K562 (cell line): ENCODE measurements at regions not wholly inside any gene's neighbourhood (a gene's known extent, or its start where the extent isn't known, plus 50 kb on each side); places are given as distances from the start of the nearest gene placed in this dataset.

Experiments
- ATAC-seq: fragments of 200-7000 bp; cut with Tn5 transposase; 3 replicates; pipeline ENCODE4 v1.9.1; 2020; ENCODE audit warnings: moderate library complexity
- BruUV-seq: library from RNA; stranded (reverse); fragments of 400-500 nt; replicated peaks from 2 replicates; lab custom pipeline; 2021; lab: Mats Ljungman, UMichigan
- CTCF ChIA-PET: fragments of 300-600 bp; formaldehyde crosslinking; extraction: SDS; loops from one replicate; lab custom pipeline; 2021; ENCODE audit warnings: low intra/inter-chr PET ratio; lab: Yijun Ruan, JAX
- POLR2A ChIA-PET: fragments of 300-600, 350-650 bp; sonication (Branson Sonifier 250); formaldehyde crosslinking; extraction: SDS; loops from one replicate; lab custom pipeline; 2021; ENCODE audit warnings: antibody characterized with exemption, inconsistent platforms; lab: Yijun Ruan, JAX
- DNase-seq, 4 experiments: peaks; one replicate each; pipeline versions ENCODE4 v3.0.0 to v3.0.0-alpha.2; 2011 to 2018; ENCODE audit warnings: low spot score in 3 of 4, mixed read lengths in 3 of 4; ENCODE audit errors: extremely low read depth in 1 of 4
- FAIRE-seq: peaks from 2 replicates; lab custom pipeline; 2011; peaks lifted over from hg19 to GRCh38; lab: Jason Lieb, UNC
- H2AFZ ChIP-seq: 2 replicates; pipeline ENCODE4 v1.6.0; 2011; ENCODE audit warnings: low read depth, low read length, control low read depth, inconsistent platforms
- H3K27ac ChIP-seq: fragments of 200-600 bp; 3 replicates; pipeline ENCODE4 v1.8.0; 2011; ENCODE audit warnings: low read depth, mild to moderate bottlenecking, control low read depth, inconsistent platforms, low read length, moderate library complexity, mixed read lengths; ENCODE audit errors: extremely low read depth
- H3K27me3 ChIP-seq, 2 experiments: fragments of 300-600 bp in 1 of 2; 2 replicates in 1 of 2; 3 replicates in 1 of 2; pipeline versions ENCODE4 v1.6.0 to v1.8.0; 2011; ENCODE audit warnings: inconsistent platforms in 2 of 2, low read length in 2 of 2, mild to moderate bottlenecking in 1 of 2, mixed read lengths in 1 of 2, moderate library complexity in 1 of 2; ENCODE audit not compliant: control insufficient read depth in 2 of 2, insufficient read depth in 2 of 2
- H3K36me3 ChIP-seq: fragments of 300-600 bp; 3 replicates; pipeline ENCODE4 v1.8.0; 2011; ENCODE audit warnings: mild to moderate bottlenecking, low read length, inconsistent platforms; ENCODE audit not compliant: control insufficient read depth, insufficient read depth
- H3K4me1 ChIP-seq, 2 experiments: fragments of 200-600 bp in 1 of 2; replicated peaks in 1 of 2; 2 replicates in 1 of 2; 3 replicates in 1 of 2; pipeline versions ENCODE4 v1.5.1 to v1.8.0; 2011; ENCODE audit warnings: inconsistent platforms in 2 of 2, low read length in 2 of 2, mild to moderate bottlenecking in 1 of 2, mixed read lengths in 1 of 2, moderate library complexity in 1 of 2; ENCODE audit not compliant: control insufficient read depth in 2 of 2, insufficient read depth in 2 of 2
- H3K4me2 ChIP-seq: 2 replicates; pipeline ENCODE4 v1.6.1; 2011; ENCODE audit warnings: low read length, control low read depth, inconsistent platforms, mixed read lengths; ENCODE audit not compliant: insufficient read depth
- H3K4me3 ChIP-seq: fragments of 200-600 bp; sonication (generic), shearing (Covaris generic); 2 replicates; pipeline ENCODE4 v1.5.1; 2016; ENCODE audit warnings: control low read depth, inconsistent platforms
- H3K79me2 ChIP-seq: fragments of 200-600 bp; 3 replicates; pipeline ENCODE4 v1.8.0; 2011; ENCODE audit warnings: low read length, inconsistent platforms; ENCODE audit not compliant: control insufficient read depth, insufficient read depth
- H3K9ac ChIP-seq, 2 experiments: 2 replicates each; pipeline versions ENCODE4 v1.6.0 to v1.6.1; 2011; ENCODE audit warnings: low read depth in 2 of 2, low read length in 2 of 2, control low read depth in 1 of 2, inconsistent platforms in 1 of 2, mild to moderate bottlenecking in 1 of 2, mixed read lengths in 1 of 2; ENCODE audit not compliant: insufficient read depth in 1 of 2
- H3K9me1 ChIP-seq: one replicate; pipeline ENCODE4 v1.6.0; 2011; ENCODE audit warnings: inconsistent platforms, mild to moderate bottlenecking, low read length, moderate library complexity; ENCODE audit not compliant: control insufficient read depth, insufficient read depth
- H3K9me3 ChIP-seq: replicated peaks from 2 replicates; pipeline ENCODE4 v1.5.1; 2011; ENCODE audit warnings: low read depth, low read length, inconsistent platforms; ENCODE audit not compliant: control insufficient read depth, insufficient read depth
- H4K20me1 ChIP-seq: replicated peaks from 2 replicates; pipeline ENCODE4 v1.6.1; 2011; ENCODE audit warnings: low read length, inconsistent platforms, mixed read lengths; ENCODE audit not compliant: control insufficient read depth, insufficient read depth
- CBX3 ChIP-seq, 2 experiments: IDR thresholded peaks; 1 replicate in 1 of 2; 2 replicates in 1 of 2; pipeline ENCODE4 v1.6.1; 2012; ENCODE audit warnings: inconsistent platforms in 2 of 2, low read length in 2 of 2, borderline replicate concordance in 1 of 2, control low read depth in 1 of 2
- EZH2 ChIP-seq: IDR thresholded peaks from 2 replicates; pipeline ENCODE4 v1.6.1; 2012; ENCODE audit warnings: low read depth, mild to moderate bottlenecking, inconsistent platforms, low read length, borderline replicate concordance
- FOXM1 ChIP-seq, 2 experiments: fragments of 450-650 bp in 1 of 2; sonication (generic) in 1 of 2; formaldehyde crosslinking in 1 of 2; IDR thresholded peaks; 2 replicates each; pipeline versions ENCODE4 v1.6.1 to v1.9.0; 2017 to 2022; ENCODE audit warnings: low read depth in 2 of 2, mild to moderate bottlenecking in 2 of 2, missing genetic modification reagents in 1 of 2, moderate library complexity in 1 of 2
- FUS ChIP-seq: fragments of 200-400 bp; formaldehyde crosslinking; optimal IDR thresholded peaks from 2 replicates; pipeline ENCODE3; 2017; ENCODE audit warnings: low read depth, low read length
- KLF1 ChIP-seq: fragments of 450-650 bp; IDR thresholded peaks from 2 replicates; pipeline ENCODE4 v1.6.1; 2016; ENCODE audit warnings: missing genetic modification characterization, missing compliant biosample characterization
- MTF1 ChIP-seq: fragments of 250-450 bp; sonication (Bioruptor Pico); IDR thresholded peaks from 2 replicates; pipeline ENCODE4 v1.9.0; 2021; ENCODE audit warnings: moderate library complexity, mild to moderate bottlenecking, inconsistent platforms, borderline replicate concordance
- NRF1 ChIP-seq, 2 experiments: fragments of 450-650 bp; IDR thresholded peaks in 1 of 2; conservative IDR thresholded peaks in 1 of 2; 2 replicates each; pipeline ENCODE4 v1.6.1; 2014; ENCODE audit warnings: mild to moderate bottlenecking in 2 of 2
- PCBP1 ChIP-seq: fragments of 200-400 bp; formaldehyde crosslinking; IDR thresholded peaks from 2 replicates; pipeline ENCODE4 v1.6.1; 2018; ENCODE audit warnings: mild to moderate bottlenecking, low read depth, low read length; ENCODE audit not compliant: poor library complexity, severe bottlenecking
- SUPT5H ChIP-seq: fragments of 450-650 bp; IDR thresholded peaks from 2 replicates; pipeline ENCODE4 v1.6.1; 2016
- TAL1 ChIP-seq: fragments of 450-650 bp; IDR thresholded peaks from 2 replicates; pipeline ENCODE4 v1.6.1; 2016; ENCODE audit warnings: mild to moderate bottlenecking
- TRIM28 ChIP-seq: fragments of 450-650 bp; IDR thresholded peaks from 2 replicates; pipeline ENCODE4 v1.6.1; 2017
- ZC3H11A ChIP-seq: IDR thresholded peaks from 2 replicates; pipeline ENCODE4 v1.6.1; 2012; ENCODE audit warnings: low read depth, low read length, improper control_type of control experiment
- ZNF121 ChIP-seq: sonication (generic); formaldehyde crosslinking; conservative IDR thresholded peaks from 2 replicates; pipeline ENCODE4 v1.8.0; 2022; ENCODE audit warnings: missing genetic modification reagents
- ZNF134 ChIP-seq: fragments of 250-450 bp; sonication (Bioruptor Pico); conservative IDR thresholded peaks from 2 replicates; pipeline ENCODE4 v1.4.0; 2020
- ZNF174 ChIP-seq: fragments of 250-450 bp; sonication (Bioruptor Pico); IDR thresholded peaks from 2 replicates; pipeline ENCODE4 v1.4.0; 2020; ENCODE audit warnings: mild to moderate bottlenecking
- WGBS: fragments of 100-300 bp; shearing (Covaris generic); methylation state at CpG from one replicate; pipeline ENCODE4 v1.1.6; 2016; ENCODE audit warnings: low coverage, mixed read lengths; ENCODE audit not compliant: insufficient coverage; ENCODE audit errors: missing lambda C conversion rate; 5-methylcytosine and 5-hydroxymethylcytosine counted together
- in situ Hi-C: fragments of 300-500 bp; cut with MboI; formaldehyde crosslinking; loops from 4 replicates; pipeline ENCODE4 v1.15.0; 2018; ENCODE audit warnings: inconsistent platforms, mixed read lengths
- intact Hi-C: fragments of 100-400 bp; cut with micrococcal nuclease; formaldehyde crosslinking; loops from 2 replicates; pipeline ENCODE4 v1.14.2; 2022
- TF ChIP-seq, protein P1 (sequence below): fragments of 450-650 bp; formaldehyde crosslinking; IDR thresholded peaks from 2 replicates; pipeline ENCODE4 v1.4.0; 2020; ENCODE audit warnings: mild to moderate bottlenecking, mixed read lengths

DNA sequence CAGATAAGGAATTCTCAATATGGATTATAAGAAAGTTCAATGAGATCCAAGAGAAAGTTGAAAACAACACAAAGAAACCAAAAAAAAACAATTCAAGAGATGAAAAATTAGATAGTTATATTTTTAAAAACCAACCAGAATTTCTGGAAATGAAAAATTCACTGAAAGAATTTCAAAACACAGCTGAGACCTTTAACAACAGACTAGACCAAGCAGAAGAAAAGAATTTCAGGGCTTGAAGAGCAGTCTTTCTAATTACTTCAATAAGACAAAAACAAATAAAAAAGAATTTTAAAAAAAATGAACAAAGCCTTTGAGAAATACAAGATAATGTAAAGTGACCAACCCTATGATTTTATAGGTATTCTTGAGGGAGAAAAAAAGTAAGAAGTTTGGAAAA is 155.4 kb downstream of the ZMAT3 start:
- Histone ChIP-seq H2AFZ (no peak overlapping the region), H4K20me1 (no peaks in the 10 kb centered on the region), H3K36me3 (no peaks in the 10 kb centered on the region), H3K4me2 (no peak overlapping the region), H3K27me3 (no peaks in the 10 kb centered on the region), H3K79me2 (no peaks in the 10 kb centered on the region), H3K9me1 (no peaks in the 10 kb centered on the region), H3K27ac (no peak overlapping the region), H3K4me1 (no peaks in the 10 kb centered on the region), H3K9me3 (no peaks in the 10 kb centered on the region), H3K9ac (no peak overlapping the region), H3K4me3 (no peak overlapping the region)
- DNase-seq: no peak
- POLR2A ChIA-PET: no interaction called here
- in situ Hi-C loops (no loop called here), intact Hi-C loops (no loop called here)
- CTCF ChIA-PET: no interaction called here
- TF ChIP-seq TRIM28: 0 out of 2 replicates have a peak, but pooled peaks have one; percentile 50
- no peak for TF ChIP-seq NRF1 (conservative IDR thresholded peaks at IDR 0.05 in 1 of 2, IDR thresholded peaks at IDR 0.05 in 1 of 2)
- TF ChIP-seq CBX3 (IDR thresholded peaks at IDR 0.05; ENCODE audit: borderline replicate concordance in 1 of 2, low read length in 2 of 2): peak in 1 of 2 experiments; percentile 29; a peak in 1 of 3 replicates
- no peak for FAIRE-seq
- ATAC-seq: no peak
- no TSS peak for BruUV-seq

DNA sequence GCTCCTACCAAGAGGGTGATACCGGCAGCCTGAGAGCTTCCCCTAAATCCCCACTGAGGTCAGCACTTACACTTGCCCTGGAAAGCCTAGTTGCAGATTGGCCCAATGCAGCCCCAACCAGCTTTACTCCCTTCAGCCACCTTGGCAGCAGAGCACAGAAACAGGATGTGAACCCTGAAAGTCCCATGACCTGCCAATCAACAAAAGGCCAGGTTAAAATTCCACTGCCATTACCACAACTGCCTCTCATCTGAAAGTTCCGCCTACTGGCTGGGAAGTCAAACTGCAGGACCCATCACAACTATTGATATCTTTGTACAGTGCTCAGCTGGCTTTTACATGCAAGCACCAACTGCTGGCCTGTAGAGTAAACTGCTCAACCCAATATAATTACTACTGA is 156.2 kb downstream of the ZMAT3 start:
- Histone ChIP-seq H3K36me3 (no peaks in the 10 kb centered on the region), H3K9me3 (no peaks in the 10 kb centered on the region), H3K79me2 (no peaks in the 10 kb centered on the region), H3K4me1 (no peaks in the 10 kb centered on the region), H4K20me1 (no peaks in the 10 kb centered on the region), H2AFZ (no peak overlapping the region), H3K4me2 (no peak overlapping the region), H3K9ac (no peak overlapping the region), H3K9me1 (no peaks in the 10 kb centered on the region), H3K27ac (no peak overlapping the region), H3K4me3 (no peak overlapping the region), H3K27me3 (no peaks in the 10 kb centered on the region)
- FAIRE-seq: no peak
- CTCF ChIA-PET: no interaction called here
- 0% methylated on average over 2 of the region's 2 CpGs for WGBS
- intact Hi-C loops: no loop called here
- DNase-seq: no peak
- in situ Hi-C loops: no loop called here
- no peak for ATAC-seq
- POLR2A ChIA-PET: interaction anchor here (0.6 kb wide), 1 partner anchor 130 kb away, joined by 3 read pairs; no protein-coding TSS in a partner anchor
- BruUV-seq: no TSS peak
- TF ChIP-seq, protein P1, sequence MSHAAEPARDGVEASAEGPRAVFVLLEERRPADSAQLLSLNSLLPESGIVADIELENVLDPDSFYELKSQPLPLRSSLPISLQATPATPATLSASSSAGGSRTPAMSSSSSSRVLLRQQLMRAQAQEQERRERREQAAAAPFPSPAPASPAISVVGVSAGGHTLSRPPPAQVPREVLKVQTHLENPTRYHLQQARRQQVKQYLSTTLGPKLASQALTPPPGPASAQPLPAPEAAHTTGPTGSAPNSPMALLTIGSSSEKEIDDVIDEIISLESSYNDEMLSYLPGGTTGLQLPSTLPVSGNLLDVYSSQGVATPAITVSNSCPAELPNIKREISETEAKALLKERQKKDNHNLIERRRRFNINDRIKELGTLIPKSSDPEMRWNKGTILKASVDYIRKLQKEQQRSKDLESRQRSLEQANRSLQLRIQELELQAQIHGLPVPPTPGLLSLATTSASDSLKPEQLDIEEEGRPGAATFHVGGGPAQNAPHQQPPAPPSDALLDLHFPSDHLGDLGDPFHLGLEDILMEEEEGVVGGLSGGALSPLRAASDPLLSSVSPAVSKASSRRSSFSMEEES (CRISPR knock-in tag): no peak
- TF ChIP-seq PCBP1 (no peak), EZH2 (no peak), ZNF174 (no peak), FUS (no peak), ZC3H11A (no peak), TAL1 (no peak), ZNF121 (no peak), SUPT5H (no peak), KLF1 (tag) (no peak), MTF1 (CRISPR knock-in tag) (no peak), FOXM1 (IDR thresholded peaks at IDR 0.05; ENCODE audit: low read depth) (no peak), FOXM1 (CRISPR knock-in tag; IDR thresholded peaks at IDR 0.05; ENCODE audit: low read depth) (no peak), ZNF134 (CRISPR knock-in tag) (no peak)
